T47D (cell line): ENCODE measurements at regions not wholly inside any gene's neighbourhood (a gene's known extent, or its start where the extent isn't known, plus 50 kb on each side); places are given as distances from the start of the nearest gene placed in this dataset.
"Not testable (repeated sequence)": the region's sequence is repeated elsewhere in the genome, so short reads cannot be mapped to it uniquely, and the experiment has no call there.

Experiments
- DNase-seq, 2 experiments: peaks; one replicate each; pipeline versions ENCODE4 v3.0.0 to v3.0.0-alpha.2; 2011 to 2012; ENCODE audit warnings: low read depth in 1 of 2, low spot score in 1 of 2
- JUND ChIP-seq: IDR thresholded peaks from 2 replicates; pipeline ENCODE4 v1.6.1; 2012; ENCODE audit warnings: low read depth
- in situ Hi-C: cut with HindIII; loops from 2 replicates; pipeline ENCODE4 v1.10.0; 2016; ENCODE audit warnings: low sequenced_read_pairs, low pct_unique_long_range_greater_than_20kb

DNA sequence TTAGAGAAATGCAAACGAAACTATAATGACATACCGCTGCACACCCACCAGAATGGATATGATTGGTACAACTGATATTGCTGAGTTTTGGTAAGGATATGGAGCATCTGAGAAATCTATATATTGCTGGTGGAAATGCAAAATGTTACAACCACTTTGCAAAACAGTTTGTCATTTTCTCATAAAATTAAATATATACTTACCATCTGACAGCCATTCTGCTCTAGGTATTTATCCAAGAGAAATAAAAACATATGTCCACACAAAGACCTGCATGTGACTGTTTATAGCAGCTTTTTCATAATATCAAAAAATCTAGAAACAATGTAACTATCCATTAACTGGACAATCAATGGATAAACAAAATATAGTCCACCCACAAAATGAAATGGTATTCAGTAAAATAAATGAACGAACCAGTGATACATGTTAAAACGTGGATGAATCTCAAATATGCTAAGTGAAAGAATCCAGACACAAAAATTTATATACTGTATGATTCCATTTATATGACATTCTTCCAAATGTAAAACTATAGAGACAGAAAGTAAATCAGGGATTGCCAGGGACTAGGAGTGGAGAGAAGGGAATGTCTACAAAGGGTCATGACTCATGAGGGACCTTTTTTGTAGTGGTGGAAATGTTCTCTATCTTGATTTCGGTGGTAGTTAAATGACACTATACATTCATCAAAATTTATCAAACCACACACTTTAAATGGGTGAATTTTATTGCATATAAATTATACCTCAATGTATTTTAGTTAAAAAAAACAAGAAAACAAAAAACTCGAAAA, 312.0 kb upstream of the GLI3 start:
- no peak for TF ChIP-seq JUND
- in situ Hi-C loops: no loop called here
- DNase-seq: no peak

DNA sequence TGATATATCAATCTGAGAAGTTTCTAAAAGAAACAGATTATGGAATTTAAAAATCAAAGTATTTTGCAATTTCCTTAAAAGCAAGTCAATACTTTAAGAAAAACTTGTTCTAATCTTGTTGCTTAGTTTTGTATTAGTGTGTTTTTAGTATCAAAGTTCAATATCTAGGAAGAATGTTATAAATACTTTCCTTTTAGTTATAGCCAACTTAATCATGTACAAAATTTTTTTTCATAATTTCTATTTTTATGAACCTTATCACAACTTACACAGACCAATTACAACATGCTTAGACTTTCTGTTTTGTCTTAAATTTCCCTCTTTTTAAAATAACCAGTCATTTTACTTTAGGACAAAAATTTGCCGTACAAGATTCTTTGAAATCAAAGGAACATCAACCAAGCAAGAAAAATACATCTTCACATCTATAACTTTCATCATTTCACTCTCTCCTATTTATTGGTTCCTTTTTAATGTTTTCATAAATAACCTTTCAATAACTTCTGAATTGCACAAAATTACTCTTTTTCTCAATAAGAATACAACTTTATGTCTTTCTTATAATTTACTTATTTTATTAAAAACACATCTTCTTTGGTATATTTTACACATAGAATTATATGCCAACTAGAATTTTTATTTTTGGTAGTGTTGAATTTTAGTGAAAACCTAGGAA, 308.2 kb upstream of the GLI3 start:
- TF ChIP-seq JUND: no peak
- DNase-seq: no peak
- in situ Hi-C loops: no loop called here

DNA sequence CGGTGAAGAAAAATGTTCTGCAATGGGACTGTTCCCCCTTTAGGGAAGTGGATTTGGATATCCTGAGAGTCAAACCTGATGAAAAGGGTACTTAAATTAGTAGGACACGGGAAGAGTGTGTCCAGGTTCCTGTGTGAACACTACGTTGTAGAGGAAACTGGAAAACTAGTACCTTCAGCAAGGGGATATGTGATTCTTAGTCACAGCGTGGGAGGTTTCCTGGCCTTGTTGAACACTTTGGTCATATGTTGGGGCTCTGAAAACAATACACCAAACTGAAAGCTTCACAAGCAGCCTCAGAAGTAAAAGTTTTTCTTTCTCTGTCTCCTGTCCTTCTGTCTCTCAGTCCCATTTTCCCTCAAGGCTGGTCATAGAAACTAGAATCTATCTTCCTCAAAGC, 306.9 kb upstream of the GLI3 start:
- DNase-seq: no peak
- no peak for TF ChIP-seq JUND
- in situ Hi-C loops: no loop called here

DNA sequence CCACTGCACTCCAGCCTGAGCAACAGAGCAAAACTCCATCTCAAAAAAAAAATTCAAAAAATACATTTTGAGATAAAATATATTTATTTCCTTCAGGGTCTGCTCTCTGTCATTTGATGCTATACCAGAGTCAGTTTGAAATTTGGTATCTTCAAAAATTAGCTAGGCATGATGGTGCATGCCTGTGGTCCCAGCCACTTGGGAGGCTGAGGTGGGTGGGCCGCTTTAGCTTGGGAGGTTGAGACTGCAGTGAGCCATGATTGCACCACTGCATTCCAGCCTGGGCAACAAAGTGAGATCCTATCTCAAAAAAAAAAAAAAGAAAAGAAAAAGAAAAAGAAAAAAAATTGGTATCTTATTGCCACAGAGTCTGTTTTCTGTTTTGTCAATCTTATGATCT, 305.4 kb upstream of the GLI3 start:
- in situ Hi-C loops, DNase-seq: not testable (repeated sequence)

DNA sequence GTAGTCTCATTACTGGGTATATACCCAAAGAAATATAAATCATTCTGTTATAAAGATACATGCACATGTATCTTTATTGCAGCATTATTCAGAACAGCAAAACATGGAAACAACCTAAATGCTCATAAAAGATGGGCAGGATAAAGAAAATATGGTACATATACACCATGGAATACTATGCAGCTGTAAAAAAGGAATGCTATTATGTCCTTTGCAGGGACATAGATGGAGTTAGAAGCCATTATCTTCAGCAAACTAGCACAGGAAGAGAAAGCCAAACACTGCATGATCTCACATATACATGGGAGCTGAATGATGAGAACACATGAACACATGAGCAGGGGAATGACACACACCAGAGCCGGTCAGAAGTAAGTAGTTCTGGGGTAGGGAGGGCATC, 297.4 kb upstream of the GLI3 start:
- TF ChIP-seq JUND: no peak
- no peak for DNase-seq
- in situ Hi-C loops: no loop called here

DNA sequence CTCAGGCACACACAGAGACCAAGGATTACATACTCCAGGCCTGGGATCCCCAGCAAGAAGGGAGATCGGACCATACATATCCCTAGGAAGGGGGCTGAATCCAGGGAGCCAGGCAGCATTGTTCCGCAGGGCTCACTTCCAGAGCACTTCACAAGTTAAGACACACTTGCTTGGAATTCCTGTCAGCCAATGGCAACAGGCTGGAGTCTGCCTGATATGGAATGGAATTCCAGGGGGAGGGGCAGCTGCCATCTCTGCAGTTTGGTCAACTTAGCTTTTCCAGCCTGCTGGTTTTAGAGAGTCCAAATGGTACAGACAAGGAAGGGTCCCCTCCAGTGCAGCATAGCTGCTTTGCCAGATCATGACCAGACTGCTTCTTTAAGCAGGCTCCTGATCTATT, 290.0 kb upstream of the GLI3 start:
- DNase-seq: no peak
- no peak for TF ChIP-seq JUND
- in situ Hi-C loops: no loop called here

DNA sequence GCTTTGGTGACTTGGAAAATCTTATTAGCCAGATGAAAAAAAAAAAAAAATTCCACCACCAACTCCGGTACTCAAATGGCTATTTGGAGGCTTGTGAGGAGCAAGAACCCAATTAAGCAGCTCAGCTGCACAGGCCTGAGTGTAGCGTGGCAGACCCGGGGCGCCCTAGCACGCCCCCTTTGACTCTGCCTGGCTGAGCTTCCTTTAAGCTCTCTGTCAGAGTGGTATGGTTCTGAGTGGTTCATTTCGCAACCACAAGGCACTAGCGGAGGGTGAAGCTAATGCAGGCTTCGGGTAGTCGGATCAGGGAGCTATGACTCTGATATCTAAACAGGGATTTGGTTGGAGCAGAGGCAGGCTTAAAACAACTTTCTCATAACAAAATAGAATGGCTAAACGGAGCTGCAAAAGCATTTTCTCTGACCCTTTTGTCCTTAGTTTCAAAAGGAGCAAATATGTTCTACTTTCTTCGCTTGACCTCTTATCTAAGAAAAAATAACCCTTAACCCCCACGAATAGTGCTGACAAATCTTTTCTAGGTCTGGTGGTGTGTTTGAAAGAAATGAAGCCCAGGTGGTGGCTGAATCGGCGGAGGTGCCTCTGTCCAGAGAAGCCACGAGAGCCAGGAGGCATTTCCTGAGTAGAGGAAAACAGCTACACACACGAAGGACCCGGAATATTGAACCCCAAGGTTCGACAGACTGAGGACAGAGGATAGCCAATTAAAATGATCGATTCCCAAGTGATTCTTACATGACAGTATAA, 285.4 kb upstream of the GLI3 start:
- in situ Hi-C loops: no loop called here
- TF ChIP-seq JUND: no peak

DNA sequence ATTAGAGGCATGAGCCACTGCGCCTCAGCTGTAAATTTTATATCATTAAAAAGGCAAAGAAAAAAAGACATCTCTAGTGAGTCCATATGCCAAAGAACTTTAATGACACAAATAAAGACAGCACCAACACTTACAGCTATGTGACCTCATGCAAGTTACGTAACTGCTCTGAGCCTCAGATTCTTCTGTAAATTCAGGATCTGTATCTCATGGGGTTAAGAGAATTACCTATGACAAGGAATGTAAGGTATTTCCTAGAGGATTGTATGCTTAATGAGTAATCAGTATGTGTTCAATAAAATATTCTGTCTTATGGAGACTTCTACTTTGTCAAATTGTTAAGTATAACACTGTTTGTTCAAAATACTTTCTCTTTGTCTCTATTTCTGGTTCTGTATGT, 274.0 kb upstream of the GLI3 start:
- in situ Hi-C loops: no loop called here
- peak in 1 of 2 experiments; percentile 45 for DNase-seq

More for the DNA sequence above, 285.4 kb upstream of the GLI3 start:
- DNase-seq: no peak

DNA sequence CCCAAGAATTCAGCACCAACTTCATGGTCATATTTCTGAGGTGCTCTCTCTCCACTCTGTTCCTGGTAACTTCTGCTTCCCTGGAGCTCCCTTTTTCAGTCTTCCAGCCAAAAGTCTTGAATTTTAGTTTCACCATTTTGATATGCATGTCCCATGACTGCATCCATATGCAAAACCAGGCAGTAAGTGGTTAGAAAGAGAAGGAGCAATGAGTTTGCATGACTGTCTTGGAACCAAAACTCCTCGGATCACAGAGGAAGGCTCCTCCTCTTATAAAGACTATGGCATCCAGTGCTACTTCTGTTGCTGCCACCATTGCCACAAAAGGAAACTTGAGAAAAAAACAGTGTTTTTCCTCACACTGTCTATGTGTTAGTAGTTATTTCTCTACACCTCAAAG, 269.1 kb upstream of the GLI3 start:
- in situ Hi-C loops: no loop called here
- TF ChIP-seq JUND: no peak
- DNase-seq: no peak

More for the DNA sequence above, 274.0 kb upstream of the GLI3 start:
- no peak for TF ChIP-seq JUND

DNA sequence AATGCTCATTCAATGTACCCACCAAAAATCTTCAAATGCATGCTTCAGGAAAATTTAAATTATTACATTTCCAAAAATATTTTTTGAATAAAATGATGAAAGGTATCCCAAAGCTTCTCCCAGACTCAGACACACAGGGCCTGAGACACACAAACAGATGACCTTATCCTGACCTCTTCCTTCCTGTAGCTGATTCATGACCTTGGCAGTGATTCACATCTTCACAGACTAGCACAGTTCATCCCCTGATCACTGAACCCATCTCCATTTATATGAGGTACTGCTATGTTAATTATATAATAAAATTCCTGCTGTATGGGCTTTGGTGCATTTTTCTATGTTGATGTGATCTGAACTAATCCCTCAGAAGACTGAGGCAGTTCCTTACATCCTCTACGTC, 265.0 kb upstream of the GLI3 start:
- in situ Hi-C loops: no loop called here
- no peak for TF ChIP-seq JUND
- DNase-seq: no peak

DNA sequence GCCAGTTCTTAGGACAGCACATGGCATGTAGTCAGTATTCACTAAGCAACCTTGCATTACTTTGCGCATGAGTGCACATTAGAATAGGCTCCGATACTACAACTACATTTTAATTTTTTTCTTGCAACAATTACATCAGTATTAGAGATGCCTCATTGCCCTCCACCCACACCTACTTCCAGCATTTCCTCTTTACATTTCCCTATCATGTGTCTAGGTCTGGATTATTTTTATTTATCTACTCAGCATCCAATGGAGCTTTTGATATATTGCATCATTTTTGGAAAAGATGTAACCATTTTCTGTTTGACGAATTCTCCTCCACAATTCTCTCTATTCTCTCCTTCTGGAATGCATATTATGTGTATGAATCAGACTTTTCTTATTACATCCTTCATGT, 258.2 kb upstream of the GLI3 start:
- no peak for DNase-seq
- in situ Hi-C loops: no loop called here
- no peak for TF ChIP-seq JUND

DNA sequence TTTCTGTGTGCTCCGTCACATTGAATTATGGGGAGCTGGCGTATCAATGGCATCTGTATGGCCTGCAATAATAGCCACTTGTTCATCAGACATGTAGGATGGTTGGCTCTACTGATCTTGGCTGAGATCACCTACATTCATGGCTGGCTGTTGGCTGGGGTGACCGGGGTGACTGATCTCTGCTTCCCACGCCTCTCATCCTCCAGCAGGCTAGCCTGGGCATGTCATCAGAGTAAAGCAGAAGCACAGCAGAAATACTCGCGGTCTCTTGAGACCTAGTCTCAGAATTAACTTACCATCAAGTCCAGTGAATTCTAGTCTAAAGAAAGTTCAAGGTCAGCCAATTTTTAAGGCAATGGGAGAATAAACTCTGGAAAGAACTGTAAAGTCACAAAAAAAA, 257.7 kb upstream of the GLI3 start:
- in situ Hi-C loops: no loop called here
- DNase-seq: no peak

DNA sequence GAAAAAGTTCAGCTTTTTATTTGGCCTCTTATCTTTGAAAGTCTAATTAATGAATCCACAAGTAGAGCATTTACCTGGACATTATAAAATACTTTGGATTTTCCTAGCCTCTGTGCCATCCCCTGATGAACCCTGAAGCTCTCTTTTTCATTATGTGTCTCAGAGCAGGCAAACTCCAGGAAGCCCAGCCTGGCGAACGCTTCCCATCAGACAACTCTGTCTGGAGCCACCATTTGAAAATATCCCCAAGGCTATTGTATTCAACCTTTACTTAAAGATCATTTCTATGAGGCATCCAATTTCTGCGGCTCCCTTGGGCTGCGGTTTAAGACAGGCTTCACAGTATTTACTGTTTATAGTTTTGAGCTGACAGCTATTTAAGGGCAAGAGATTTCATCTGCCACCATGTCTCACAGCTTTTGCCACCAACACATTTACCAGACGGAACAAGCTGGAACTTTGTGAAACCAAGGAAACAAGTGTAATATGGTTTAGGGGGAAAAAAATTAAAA, 257.2 kb upstream of the GLI3 start:
- no peak for TF ChIP-seq JUND
- DNase-seq: peak in 1 of 2 experiments; percentile 86
- in situ Hi-C loops: no loop called here

More for the DNA sequence above, 257.7 kb upstream of the GLI3 start:
- TF ChIP-seq JUND: no peak
